HG03280 (cell line): ENCODE measurements at regions not wholly inside any gene's neighbourhood (a gene's known extent, or its start where the extent isn't known, plus 50 kb on each side); places are given as distances from the start of the nearest gene placed in this dataset.
"Not testable (repeated sequence)": the region's sequence is repeated elsewhere in the genome, so short reads cannot be mapped to it uniquely, and the experiment has no call there.

Experiments
- ATAC-seq: cut with Tn5 transposase; IDR thresholded peaks from one replicate; pipeline ENCODE4 v1.9.1; 2021; ENCODE audit warnings: mild to moderate bottlenecking, moderate library complexity; ENCODE audit not compliant: unreplicated experiment

DNA sequence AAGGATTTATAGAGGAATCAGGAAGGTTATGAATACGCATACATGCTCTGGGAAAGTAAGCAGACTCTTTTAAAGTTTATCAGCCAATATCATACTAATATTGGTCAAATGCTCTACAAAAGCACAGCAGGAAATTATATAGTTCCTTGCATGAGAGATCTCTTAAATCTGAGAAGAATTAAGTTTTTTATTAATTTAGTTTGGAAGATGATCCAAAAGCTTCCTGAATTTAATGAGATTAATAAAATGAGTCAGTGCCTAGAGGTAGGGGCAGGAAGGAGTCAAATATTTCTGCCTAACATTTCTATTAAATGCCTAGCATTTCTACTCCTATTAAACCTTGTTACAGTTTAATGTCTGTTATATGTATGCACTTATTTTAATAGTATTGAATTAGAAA is 1608.2 kb downstream of the GRIK2 start:
- ATAC-seq = no peak

DNA sequence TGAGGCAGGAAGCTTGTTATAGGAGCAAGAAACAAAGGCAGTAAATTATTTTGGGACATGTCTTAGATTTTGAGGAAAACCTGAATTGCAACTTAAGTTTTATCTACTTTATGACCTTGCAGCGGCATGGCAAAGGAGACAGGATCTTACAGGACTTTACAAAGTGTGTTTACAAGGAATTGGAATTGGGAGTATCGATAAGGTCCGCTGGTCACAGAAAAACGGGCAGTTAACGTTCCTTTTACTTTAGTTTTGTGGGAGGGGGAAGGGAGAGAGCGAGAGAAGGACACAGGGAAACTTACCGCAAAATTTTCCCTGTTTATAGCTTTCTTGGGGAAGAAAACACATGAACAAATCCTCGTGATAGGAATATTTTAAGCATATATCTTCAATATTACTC is 1607.2 kb downstream of the GRIK2 start:
- no peak for ATAC-seq

DNA sequence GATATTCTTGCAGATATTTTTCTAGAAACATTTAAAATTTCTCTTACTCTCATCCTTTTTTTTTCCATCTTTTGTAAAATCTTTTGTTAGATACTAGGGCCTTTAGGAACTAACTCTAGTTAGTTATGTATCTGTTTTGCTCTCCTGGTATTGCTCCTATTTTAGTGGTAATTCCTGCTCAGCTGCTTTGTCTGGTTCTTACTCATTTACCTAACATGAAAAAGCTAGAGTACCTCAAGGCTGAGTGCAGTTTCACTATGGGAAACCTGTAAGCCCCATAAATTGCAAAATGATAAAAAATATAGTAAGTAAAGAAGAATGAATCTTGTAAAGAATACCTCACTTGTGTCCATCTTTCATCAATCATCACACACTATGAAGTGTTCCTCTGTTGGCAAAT is 1602.0 kb downstream of the GRIK2 start:
- no peak for ATAC-seq

DNA sequence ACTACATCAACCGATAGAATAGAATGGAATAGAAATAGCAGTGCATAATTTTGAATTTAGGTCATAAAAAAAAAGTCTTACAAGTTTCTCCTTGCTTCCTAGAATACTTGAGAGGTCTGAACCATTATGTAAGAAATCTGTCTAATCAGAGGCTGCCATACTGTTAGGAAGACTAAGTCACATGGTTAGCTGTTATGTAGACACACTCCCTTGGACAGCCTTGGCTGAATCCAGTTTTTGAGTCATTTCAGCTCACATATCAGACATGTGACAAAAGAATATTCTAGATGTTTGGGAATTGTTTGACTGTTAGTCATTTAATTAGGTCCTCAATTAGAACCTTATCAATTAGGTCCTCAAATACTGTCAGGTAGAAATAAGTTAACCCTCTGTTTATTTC is 1601.4 kb downstream of the GRIK2 start:
- no peak for ATAC-seq

DNA sequence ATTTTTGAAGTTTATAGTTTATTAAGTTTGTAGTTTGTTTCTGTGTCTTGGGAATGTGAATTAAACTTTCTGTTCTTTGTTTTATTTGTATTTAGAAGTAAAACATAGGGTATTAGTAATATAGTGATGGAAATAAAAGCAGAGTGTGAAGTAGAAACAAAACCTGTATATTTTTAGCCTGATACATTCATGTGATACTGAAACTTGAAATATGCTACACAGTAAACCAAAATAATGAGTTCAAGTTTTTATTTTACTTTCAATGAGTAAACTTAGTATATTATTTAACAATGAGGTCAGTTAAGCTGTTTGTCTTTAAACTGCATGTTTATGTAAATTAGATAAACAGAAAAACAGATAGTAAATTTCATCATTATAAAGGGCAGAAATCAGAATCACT is 1592.6 kb downstream of the GRIK2 start:
- ATAC-seq = peak; percentile 86

DNA sequence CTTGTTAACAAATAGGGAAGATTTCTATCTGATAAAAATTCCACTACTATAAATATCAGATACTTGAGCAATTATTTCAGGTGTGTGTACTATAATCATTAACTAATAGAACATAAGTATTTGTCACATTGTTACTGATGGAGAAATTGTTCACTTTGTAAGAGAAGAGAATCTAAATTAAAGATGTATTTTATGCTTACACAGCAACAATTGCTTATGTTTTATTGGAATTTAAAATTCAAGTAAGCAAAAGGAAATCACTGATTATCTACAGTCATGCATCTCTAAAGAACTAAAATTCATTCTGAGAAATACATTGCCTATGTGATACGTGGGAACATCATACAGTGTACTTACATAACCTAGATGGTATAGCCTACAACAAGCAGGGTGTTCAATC is 1590.8 kb downstream of the GRIK2 start:
- no peak for ATAC-seq

DNA sequence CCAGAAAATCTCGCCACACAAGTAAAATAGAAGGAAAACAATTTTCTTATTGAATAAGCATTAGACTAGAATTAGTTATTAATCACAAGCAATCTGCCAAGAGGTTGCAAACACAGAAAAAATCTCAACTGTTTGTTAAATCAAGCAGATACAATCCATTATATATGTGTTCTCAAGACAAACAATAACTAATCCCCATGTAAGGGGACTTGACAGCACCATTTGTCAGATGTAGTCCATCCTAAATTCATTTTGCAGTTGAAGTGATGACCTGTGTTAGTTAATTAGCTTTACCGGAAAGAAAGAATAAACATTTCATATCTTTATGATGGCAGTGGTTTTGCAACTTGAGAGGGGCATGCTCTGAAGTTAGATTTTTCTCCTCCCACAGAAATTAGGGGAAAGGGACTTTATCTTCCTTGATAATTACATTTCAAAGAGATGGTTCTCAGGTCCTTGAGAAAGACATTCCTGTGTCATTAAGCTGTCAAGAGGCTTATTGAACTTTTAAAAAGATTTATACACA is 1588.0 kb downstream of the GRIK2 start:
- ATAC-seq = no peak

DNA sequence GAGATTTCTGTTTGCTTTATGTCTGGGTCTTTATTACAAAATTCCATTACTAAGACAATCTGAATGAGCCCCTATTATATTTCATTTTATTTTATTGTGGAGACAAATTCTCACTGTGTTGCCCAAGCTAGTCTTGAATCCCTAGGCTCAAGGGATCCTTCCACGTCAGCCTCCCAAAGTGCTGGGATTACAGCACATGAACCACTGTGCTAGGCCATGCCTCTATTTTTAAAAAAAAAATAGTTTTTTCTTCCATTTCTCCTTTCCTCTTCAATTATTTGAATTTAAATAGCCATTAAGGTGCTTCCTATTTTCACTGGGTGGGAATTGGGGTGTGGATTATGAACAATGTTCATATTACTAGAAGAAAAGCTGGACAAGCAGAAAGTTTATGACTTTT is 1587.4 kb downstream of the GRIK2 start:
- ATAC-seq = no peak

DNA sequence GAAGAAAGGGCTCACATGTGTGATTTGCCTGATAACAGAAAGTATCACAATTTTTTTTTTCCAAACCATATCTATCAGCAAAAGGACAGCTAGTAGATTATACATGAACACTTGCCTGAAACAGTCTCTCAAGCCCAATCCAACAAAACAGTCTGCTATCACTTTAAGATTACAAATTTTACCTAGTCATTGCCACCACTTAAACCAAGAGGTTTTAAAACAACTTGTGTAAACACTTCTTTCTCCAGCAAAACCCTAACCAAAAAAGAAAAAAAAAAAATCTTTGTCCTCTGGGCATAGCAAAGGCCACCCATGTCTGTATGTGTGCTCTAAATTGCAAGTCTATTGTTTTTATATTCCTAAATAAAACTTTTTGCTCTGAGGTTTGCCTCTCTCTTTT is 1568.4 kb downstream of the GRIK2 start:
- ATAC-seq = no peak

DNA sequence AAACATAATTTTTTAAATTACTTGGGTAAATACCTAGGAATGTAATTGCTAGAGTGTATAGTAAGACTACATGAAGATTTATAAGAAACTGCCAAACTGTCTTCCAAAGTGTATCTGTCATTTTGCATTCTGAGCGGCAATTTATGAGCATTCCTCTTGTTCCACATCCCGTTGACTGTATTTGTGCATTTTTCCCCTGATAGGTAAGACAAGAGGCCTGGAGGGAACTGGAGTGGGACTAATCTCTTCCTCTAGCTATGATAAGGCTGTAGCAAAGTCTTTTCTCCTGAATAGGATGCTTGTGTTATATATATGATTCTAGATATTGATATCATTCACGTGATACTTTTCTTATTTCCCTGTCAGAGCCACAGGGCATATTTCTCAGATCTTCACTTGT is 1557.5 kb downstream of the GRIK2 start:
- no peak for ATAC-seq

DNA sequence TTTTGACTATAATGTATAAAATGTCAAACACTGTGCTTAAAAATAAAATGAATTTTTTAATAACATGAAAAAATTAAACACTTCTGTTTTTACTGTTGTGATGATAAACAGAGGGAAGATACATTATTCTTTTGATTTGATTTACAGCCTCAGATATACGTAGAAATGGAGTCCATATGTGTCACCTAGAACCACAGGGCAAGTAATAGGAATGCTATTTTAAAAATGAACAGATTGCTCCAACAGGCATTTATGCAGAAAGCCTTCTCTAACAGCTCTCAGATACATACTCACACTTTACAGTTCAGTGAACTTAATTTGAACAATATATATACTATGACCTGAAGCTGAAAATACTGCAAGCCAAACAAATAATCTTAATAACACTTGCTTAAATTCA is 1551.0 kb downstream of the GRIK2 start:
- ATAC-seq = no peak

DNA sequence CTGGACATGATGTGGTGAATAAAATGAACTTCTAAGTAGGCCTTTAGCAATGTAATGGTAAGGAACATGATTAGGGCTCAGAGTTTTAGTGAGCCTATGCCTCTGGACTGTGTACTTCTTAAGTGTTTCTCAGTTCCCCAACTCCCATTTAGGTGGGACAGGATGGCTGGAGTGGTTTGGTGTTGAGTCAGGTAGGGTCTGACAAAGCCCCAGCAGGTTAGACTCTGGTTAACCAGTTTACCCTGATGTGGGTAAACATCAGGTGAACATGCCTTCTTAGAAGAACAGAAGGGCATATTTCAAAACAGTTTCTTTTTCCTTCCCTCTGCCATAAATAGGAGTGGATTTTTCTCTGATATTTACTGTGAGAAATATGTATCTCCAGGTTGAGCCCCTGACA is 1548.7 kb downstream of the GRIK2 start:
- ATAC-seq = no peak

DNA sequence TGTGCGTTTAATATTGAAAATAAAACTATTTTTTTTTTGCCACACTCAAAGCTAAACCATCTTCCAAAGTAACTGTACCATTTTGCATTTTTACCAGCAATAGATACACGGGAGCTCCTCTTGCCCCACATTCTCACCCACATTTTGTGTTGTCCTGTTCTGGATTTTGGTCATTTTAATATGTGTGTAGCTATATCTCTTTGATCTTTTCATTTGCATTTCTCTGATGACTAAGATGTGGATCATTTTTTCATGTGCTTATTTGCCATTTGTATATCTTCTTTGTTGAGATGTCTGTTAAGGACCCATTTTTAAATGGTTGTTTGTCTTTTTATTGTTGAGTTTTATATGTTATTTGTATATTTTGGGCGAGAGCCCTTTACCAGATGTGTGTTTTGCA is 1543.5 kb downstream of the GRIK2 start:
- no peak for ATAC-seq

DNA sequence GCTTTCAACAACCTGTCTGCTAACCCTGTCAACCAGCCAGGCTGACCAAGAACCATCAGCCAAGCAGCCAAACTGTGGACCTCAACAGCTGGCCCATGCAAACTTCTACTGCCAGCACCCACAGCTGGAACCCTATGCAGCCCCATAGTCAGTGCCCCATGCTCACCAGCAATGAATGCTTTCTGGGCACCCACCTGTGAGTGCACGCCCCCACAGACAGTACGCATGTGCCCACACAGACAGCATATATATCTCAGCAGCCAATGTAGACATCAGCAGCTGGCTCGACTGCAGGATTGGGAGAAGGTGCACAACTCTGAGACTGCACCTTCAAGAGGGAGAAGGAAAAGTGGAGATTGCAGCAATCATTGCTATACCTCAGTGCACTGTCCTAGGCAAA is 1534.6 kb downstream of the GRIK2 start:
- ATAC-seq = no peak

DNA sequence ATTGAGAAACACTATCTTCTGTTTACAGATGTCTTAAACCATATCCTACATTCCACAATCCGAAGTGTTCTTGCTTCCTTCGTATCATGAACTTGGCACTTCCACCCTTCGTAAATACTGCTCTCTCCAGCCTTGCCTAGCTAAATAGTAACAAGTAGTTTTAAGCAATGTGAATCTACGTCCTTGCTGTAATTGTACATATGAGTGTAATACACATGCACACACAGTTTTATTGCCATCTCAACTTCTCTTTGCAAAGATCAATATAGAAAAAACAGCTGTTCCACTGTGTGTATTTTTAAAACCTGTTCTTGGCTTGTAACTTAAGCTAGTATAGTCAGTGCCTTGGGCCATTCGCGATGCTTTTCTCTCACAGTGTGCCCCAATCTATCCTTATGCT is 1524.7 kb downstream of the GRIK2 start:
- no peak for ATAC-seq

DNA sequence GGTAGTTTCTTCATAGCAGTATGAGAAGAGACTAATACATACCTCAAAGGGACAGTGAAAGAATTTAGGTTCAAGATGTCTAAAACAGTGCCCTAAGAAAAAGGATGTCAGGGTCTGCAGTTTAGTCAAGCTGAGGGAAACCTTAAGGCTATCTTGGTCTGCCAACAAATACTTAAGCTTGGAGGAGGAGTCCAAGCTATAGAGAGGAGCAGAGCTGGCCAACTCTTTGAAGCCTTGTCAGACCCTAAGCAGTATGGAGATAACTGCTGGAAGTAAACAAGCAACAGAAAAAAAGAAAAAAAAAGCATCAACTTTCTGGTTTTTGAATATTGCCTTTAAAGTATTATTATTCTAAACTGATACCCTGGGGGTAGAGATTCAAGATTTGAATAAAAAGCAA is 1518.1 kb downstream of the GRIK2 start:
- ATAC-seq = no peak

DNA sequence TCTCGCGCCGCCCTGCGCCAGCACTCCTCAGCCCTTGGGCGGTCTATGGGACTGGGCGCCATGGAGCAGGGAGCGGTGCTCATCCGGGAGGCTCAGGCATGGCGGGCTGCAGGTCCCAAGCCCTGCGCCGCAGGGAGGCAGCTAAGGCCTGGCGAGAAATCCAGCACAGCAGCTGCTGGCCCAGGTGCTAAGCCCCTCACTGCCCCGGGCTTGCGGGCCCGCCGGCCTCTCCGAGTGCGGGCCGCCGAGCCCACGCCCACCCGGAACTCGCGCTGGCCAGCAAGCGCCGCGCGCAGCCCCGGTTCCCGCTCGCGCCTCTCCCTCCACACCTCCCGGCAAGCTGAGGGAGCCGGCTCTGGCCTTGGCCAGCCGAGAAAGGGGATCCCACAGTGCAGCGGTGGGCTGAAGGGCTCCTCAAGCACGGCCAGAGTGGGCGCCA is 1517.2 kb downstream of the GRIK2 start:
- not testable (repeated sequence) for ATAC-seq

DNA sequence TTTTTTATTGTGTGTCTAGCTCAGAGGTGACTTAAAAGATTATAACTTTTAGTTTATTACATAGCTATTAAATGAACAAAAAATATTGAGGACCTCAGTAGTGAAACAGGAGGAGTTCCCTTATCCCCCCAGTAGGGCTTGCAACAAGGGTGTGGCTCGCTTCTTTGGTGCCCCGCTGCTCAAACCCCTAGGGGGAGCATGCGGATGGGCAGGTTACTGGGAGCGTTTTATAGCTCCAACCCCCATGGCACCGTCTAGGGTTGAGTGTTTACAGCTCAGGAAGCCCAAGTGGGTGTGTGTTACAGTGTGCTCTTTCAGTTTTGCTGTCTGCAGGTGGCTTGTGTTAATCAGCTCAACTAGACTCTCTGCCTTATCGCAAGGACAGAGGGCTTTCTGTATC is 1513.7 kb downstream of the GRIK2 start:
- ATAC-seq = no peak

DNA sequence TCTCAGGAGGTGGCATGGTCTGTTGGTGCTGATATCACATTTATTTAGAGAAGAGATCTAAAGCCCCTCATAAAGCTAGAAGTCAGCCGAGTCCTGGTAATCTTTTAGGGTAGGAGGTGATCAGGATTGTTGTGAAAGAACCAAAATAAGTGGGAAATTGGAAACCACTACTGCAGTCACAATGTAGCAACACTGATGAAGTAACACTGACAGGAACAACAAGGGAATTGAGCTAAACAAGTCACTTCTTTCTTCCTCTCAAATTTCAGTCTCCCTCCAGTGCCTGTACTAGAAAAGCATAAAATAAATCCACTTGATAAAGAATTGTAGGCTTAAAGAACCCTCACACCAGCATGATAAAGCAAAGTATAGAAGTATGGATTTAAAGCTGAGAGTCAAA is 1509.0 kb downstream of the GRIK2 start:
- no peak for ATAC-seq

DNA sequence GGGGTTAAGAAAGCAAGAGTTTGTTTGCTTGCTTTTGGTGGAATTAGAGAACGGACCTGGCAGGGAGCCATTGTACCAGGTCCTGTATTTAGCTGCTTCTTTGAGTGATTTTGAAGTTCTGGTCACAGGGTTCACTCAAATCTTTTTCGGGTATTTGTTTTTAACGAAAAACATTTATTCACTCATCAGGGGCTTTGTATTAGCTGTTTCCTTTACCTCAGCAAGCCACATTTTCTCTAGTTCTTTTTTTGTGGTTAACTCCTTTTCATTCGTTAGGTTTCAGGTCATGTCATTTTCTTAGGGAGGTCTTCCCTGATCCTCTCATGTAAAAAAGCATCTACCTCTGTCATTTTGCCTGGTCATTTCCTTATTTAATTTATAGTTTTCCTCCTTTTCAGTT is 1502.2 kb downstream of the GRIK2 start:
- no peak for ATAC-seq

DNA sequence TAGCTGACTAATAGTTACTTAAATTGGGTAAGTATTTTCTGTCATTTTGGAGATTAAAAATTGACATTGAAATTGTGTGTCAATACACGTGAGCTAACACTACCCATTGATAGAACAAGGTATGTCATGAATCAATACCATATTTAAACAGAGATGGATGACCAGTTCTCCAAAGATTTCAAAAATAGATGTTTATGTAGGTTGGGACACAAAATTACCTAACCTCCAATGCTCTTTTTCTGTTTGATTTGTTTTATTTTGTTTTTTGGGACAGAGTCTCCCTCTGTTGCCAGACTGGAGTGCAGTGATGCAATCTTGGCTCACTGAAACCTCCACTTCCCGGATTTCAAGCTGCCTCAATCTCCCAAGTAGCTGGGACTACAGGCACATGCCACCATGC is 1491.7 kb downstream of the GRIK2 start:
- no peak for ATAC-seq

DNA sequence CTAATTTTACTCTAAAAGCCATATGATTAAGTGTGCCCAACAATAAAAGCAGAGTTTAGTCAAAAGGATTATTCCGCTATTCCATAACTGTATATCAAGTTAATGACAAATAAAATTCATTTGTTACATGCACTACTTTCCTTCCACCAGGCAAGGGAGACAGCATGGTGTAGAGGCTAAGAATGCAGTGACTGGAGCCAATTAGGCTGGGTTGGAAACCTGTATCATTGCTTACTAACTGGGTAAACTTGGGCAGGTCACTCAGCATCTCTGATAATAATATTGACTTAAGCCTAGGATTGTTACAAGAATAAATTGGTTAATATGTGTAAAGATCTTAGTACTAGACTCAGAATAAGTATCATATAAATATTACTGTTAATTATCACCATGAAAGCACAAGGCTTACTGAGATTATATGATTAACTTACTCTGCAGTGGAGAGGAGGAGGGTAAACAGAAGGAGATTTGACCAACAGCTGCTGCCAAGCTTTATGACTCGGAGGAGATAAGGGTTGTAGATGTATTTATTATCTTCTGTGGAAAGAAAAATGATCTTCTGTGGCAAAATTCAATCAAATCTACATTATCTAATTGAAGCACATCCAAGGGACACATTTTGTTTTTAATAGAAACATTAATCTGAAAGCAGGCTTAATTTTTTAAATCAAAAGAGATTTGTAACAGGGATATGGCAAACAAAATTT is 1459.9 kb downstream of the GRIK2 start:
- no peak for ATAC-seq

DNA sequence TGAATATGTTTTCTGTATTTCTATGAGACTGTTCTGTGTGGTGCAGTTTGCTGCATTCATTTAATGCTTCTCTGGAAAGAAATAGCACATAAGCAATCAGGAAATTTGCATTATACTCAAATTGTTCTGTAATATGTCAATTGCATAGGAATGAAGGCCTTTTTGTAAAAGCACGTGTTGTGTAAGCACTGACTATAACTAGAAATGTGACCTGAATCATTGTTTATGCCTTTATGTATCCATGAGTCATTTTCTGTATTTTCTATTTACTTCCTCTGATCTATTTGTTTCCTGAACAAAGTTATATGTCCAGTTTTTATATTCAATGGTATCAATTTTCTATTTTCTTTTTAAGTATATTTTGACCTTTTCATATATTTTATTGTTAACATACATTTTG is 1455.3 kb downstream of the GRIK2 start:
- ATAC-seq = no peak
